Motor neuron (in vitro differentiated cells): ENCODE measurements at regions not wholly inside any gene's neighbourhood (a gene's known extent, or its start where the extent isn't known, plus 50 kb on each side); places are given as distances from the start of the nearest gene placed in this dataset.

Experiments used
- ATAC-seq, 8 experiments: fragments of 200-7000 bp; cut with Tn5 transposase; replicated peaks in 6 of 8; 2 replicates each; pipeline ENCODE4 v1.8.0; 2021; ENCODE audit warnings: mild to moderate bottlenecking in 8 of 8, moderate library complexity in 8 of 8
- H3K27ac ChIP-seq, 2 donors: fragments of 250-450 bp; sonication (Bioruptor Pico); 2 replicates each; pipeline ENCODE4 v1.9.0; 2021; ENCODE audit warnings: antibody characterized with exemption in 2 of 2, mild to moderate bottlenecking in 2 of 2, moderate library complexity in 1 of 2
- H3K4me1 ChIP-seq, 2 donors: fragments of 250-450 bp; sonication (Bioruptor Pico); replicated peaks in 1 of 2; 2 replicates each; pipeline ENCODE4 v1.6.1; 2021; ENCODE audit warnings: antibody characterized with exemption in 2 of 2, mild to moderate bottlenecking in 2 of 2, moderate library complexity in 1 of 2
- H3K4me3 ChIP-seq, 5 donors: fragments of 250-450 bp; sonication (Bioruptor Pico); 2 replicates each; pipeline ENCODE4 v1.9.0; 2021; ENCODE audit warnings: antibody characterized with exemption in 5 of 5, mild to moderate bottlenecking in 5 of 5, moderate library complexity in 4 of 5
- WGBS, 10 experiments: fragments of 450-650 bp; shearing (Covaris generic); methylation state at CpG; one replicate each; pipeline ENCODE4 v1.0.0; 2022; 5-methylcytosine and 5-hydroxymethylcytosine counted together
- in situ Hi-C, 9 experiments: fragments of 400-800 bp; cut with MboI; loops; one replicate each; pipeline ENCODE4 v1.15.0; 2021; ENCODE audit warnings: low sequenced_read_pairs in 9 of 9, low pct_unique_long_range_greater_than_20kb in 2 of 9; ENCODE audit not compliant: unreplicated experiment in 9 of 9

DNA sequence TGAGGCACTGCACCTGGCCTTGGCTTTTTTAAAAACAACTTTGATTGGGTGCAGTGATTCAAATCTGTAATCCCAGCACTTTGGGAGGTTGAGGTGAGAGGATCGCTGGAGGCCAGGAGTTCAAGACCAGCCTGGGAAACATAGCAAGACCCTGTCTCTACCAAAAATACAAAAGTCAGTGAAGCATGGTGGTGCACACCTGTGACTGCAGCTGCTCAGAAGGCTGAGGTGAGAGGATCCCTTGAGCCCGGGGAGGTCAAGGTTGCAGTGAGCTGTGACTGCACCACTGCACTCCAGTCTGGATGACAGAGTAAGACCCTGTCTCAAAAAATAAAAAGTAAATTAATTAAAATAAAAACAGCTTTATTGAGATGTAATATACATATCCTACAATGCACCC is 84.9 kb downstream of the NPTX2 start:
- in situ Hi-C loops: no loop called here
- WGBS, 10 experiments: 71 to 100% (median 100%) methylated on average over 1 to 2 of the region's 2 CpGs; no CpG with 5 or more reads in 5 of the 10 experiments
- Histone ChIP-seq H3K27ac (no peak overlapping the region), H3K4me3 (no peak overlapping the region), H3K4me1 (no peaks in the 10 kb centered on the region)
- no peak for ATAC-seq

DNA sequence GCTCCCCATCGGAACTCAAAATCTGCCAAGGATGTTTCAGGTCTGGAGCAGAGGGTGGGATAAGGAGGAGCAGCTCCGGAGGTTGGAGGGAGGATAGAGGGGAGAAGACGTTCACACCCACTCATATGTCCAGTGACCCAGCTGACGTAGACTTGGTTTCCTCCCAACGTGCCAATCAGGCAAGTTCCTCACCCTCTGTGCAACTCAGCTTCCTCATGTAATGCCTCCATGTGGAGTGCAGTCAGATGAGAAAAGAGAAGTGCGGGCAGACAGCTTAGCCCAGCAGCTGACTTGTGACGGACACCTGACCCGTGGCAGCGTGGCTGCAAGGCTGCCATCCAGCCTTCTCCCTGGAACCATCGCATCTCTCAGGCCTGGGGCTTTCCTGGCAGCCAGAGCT is 86.8 kb downstream of the NPTX2 start:
- WGBS, 10 experiments: 0 to 100% (median 87%) methylated on average over 1 to 8 of the region's 10 CpGs; no CpG with 5 or more reads in 4 of the 10 experiments
- in situ Hi-C loops: no loop called here
- no peak overlapping the region for H3K4me3 ChIP-seq
- no peak for ATAC-seq
- no peak overlapping the region for H3K27ac ChIP-seq
- H3K4me1 ChIP-seq: no peaks in the 10 kb centered on the region

DNA sequence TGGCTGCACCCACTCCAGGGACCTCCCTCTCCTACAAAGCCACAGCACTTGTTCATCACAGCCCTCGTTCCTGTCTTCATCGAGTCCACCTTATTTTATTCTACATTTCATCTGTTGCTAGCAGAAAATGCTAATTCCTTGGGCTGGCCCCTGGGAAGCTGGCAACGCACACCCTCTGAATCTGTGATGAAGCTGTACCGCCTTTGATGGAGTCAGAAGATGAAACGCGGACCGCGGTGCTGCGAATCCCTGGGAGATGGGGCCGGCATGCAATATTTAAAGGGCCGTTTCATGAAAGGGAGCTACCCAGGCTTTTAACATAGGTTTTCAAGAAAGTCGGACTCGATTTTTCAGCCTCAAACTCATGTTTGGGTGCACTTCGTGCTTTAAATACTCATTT is 88.5 kb downstream of the NPTX2 start:
- Histone ChIP-seq H3K27ac (no peak overlapping the region), H3K4me3 (no peak overlapping the region), H3K4me1 (no peaks in the 10 kb centered on the region)
- in situ Hi-C loops: no loop called here
- 0 to 75% (median 14%) methylated on average over 1 to 12 of the region's 14 CpGs; no CpG with 5 or more reads in 1 of the 10 experiments for WGBS, 10 experiments
- peak in 3 of 8 experiments; percentile 19 to 59 (median 37) for ATAC-seq

DNA sequence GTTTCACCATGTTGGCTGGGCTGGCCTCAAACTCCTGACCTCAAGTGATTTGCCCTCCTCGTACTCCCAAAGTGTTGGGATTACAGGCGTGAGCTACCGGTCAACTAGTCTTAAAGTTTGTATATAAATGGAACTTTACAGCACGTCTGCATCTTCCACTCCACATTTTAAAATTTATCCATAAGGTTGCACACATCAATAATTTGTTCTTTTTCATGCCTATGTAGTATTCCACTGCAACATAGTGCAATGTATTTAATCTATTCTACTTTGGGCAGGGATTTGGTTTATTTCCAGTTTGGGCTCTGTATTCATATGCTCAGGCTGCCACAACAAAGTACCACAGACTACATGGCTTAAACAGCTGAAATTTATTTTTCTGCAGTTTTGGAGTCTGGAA is 90.0 kb downstream of the NPTX2 start:
- ATAC-seq: no peak
- WGBS, 10 experiments: 0 to 76% (median 53%) methylated on average over 1 to 4 of the region's 4 CpGs; no CpG with 5 or more reads in 4 of the 10 experiments
- Histone ChIP-seq H3K4me1 (no peaks in the 10 kb centered on the region), H3K4me3 (no peak overlapping the region), H3K27ac (no peak overlapping the region)
- in situ Hi-C loops: no loop called here

DNA sequence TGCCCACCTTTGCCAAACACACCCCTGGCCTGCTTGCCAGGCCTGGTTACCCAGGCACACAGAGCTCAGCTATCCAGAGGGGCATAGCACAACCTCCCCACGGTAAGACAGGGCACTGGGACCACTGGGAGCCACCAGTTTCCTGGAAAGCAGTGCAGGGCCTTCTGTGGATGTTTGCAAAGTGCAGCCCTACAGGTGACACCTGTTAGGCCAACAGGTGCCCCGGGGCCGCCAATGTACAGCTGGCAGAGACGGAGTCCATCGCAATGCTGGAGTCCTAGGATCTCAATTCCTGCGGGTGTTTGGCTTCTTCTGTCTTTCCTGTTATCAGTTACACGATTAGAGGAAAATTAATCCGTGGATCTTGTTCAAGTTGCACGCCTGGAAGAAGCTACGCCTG is 94.9 kb downstream of the NPTX2 start:
- Histone ChIP-seq H3K4me3 (no peak overlapping the region), H3K4me1 (no peaks in the 10 kb centered on the region), H3K27ac (no peak overlapping the region)
- no peak for ATAC-seq
- in situ Hi-C loops: no loop called here
- 10 to 93% (median 69%) methylated on average over 1 to 4 of the region's 10 CpGs; no CpG with 5 or more reads in 2 of the 10 experiments for WGBS, 10 experiments

DNA sequence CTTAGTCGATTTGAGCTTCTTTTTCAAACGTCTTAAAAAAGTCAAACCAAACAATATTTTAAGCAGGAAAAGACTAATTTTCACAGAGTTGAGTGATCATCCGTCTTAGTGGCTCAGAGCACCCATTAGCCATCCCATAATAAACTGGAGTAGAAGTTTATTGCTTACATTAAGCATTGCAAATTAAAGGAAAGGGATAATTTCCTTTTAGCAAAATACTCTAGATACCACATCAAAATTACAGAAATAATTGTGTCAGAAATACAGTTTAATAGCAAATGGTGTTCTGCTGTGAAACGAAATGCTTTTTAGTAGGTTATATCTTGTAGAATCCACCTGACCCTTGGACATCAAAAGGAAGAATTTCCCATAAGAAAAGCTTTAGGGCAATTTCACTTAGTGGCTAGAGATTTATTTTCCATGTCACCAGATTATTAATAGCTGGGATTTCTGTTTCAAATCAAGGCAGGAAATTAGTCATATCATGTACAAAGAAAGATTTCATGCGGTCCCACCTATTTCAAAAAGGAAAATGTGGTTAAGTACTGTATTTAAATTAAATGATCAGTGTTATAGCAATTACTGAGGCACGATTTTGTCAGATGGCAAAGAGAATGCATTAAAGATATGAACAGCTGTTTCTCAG is 96.2 kb downstream of the NPTX2 start:
- ATAC-seq: peak in 1 of 8 experiments; percentile 9
- WGBS, 10 experiments: 2 to 75% (median 55%) methylated on average over 1 to 6 of the region's 6 CpGs
- no peak overlapping the region for H3K4me3 ChIP-seq
- in situ Hi-C loops: no loop called here
- no peaks in the 10 kb centered on the region for H3K4me1 ChIP-seq
- H3K27ac ChIP-seq: no peak overlapping the region

DNA sequence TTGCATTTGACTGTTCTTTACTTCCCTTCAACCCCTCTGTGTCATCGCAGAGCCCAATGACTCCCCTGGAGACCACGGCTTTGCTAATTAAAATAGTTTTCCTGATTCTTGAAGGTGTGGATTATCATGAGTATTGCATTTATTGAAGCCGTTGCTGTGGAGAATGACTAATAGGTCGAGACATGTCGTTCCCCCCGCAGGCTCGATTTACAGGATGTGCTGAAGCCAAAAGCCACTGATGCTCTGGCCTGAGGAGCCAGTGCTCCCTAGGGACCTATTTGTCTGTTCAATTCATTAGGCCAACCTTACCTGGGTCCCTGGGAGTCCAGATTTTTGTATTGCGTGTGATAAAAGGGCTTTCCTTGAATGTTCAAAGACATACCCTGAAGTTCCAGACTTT is 102.3 kb downstream of the NPTX2 start:
- no peak for ATAC-seq
- in situ Hi-C loops: no loop called here
- 7 to 84% (median 60%) methylated on average over 1 to 5 of the region's 8 CpGs; no CpG with 5 or more reads in 3 of the 10 experiments for whole genome bisulfite sequencing, 10 experiments
- no peak overlapping the region for H3K4me3 ChIP-seq
- H3K4me1 ChIP-seq: no peaks in the 10 kb centered on the region
- no peak overlapping the region for H3K27ac ChIP-seq

DNA sequence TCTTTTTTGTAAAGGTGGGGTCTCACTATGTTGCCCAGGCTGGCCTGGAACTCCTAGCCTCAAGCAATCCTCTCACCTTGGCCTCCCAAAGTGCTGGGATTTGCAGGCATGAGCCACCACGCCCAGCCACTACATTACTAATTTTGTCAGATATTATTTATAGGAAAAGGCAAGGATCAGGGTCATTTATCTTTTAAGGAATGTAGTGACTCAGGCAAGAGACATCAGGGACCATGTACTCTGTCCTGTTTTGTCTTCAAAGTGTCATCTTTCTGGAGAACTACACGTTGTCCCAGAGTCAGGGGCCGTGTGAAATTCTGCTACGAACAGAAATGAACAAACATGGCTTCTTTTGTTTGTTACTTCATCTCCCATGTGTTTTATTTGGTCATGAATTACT is 105.3 kb downstream of the NPTX2 start:
- no peak overlapping the region for H3K27ac ChIP-seq
- ATAC-seq: no peak
- 0 to 100% (median 62%) methylated on average over 3 to 4 of the region's 4 CpGs; no CpG with 5 or more reads in 1 of the 10 experiments for WGBS, 10 experiments
- H3K4me1 ChIP-seq: peaks cover 0 to 3% of the 10 kb centered on the region in 2 donors
- no peak overlapping the region for H3K4me3 ChIP-seq
- in situ Hi-C loops: no loop called here

DNA sequence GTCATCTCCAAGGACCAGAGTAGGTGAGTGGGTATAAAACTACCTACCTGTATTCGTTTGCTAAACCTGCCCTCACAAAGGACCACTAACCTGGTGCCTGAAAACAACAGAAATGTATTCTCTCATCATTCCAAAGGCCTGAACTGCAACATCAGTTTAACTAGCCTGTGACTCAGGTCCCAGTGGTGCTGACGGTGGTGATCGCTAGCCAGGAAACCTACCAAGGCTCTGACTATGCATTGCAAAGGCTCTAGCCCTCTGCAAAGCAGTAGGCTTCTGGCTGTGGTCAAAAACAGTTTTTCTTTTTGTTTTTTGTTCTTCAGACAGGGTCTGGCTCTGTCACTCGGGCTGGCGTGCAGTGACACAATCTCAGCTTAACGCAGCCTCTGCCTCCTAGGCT is 107.5 kb downstream of the NPTX2 start:
- in situ Hi-C loops: no loop called here
- Histone ChIP-seq H3K27ac (no peak overlapping the region), H3K4me3 (no peak overlapping the region), H3K4me1 (peaks cover 0 to 4% of the 10 kb centered on the region in 2 donors)
- no peak for ATAC-seq
- 0 to 100% (median 72%) methylated on average over 1 to 6 of the region's 6 CpGs; no CpG with 5 or more reads in 2 of the 10 experiments for WGBS, 10 experiments

DNA sequence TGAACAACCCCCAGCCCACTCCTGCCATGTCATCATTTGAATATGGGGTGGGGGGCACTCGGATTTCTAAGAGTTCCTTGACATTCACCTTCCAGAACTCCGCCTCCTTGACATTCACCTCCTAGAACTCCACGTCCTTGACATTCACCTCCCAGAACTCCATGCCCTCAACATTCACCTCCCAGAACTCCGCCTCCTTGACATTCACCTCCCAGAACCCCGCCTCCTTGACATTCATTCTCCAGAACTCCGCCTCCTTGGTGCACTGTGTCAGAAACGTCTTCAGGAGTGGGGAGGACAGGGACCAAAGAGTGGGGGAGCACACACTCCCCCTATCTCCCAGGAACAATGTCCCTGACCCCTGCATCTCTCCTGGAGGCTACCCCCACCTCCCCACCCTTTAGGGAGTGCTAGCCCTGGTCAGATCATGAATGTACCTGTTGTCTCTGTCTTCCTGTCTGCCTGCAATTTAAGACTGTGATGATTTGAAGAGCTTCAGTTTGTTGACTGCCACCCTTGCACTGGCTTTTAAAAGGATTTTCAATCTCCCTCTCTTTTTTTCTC is 110.1 kb downstream of the NPTX2 start:
- Histone ChIP-seq H3K4me1 (peaks cover 0 to 4% of the 10 kb centered on the region in 2 donors), H3K27ac (no peak overlapping the region), H3K4me3 (no peak overlapping the region)
- no peak for ATAC-seq
- WGBS, 10 experiments: 0 to 51% (median 30%) methylated on average over 1 to 7 of the region's 7 CpGs; no CpG with 5 or more reads in 4 of the 10 experiments
- in situ Hi-C loops: no loop called here

DNA sequence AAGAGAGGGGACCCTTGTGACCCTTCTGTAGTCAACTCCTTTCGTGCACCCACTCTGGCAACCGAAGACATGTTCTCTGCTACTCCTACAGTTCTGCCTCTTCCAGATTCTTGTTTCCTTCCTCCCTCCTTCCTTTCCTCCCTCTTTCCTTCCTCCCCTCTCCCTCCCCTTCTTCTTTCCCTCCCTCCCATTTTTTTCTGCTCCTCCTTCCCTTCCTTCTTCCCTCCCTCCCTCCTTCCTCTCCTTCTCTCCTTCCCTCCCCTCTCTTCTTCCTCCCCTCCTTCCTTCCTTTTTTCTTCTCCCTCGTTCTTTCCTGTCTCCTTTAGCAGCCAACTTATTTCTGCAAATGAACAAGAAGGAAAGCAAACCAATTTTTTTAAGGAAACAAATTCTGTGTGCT is 111.5 kb downstream of the NPTX2 start:
- Histone ChIP-seq H3K4me3 (no peak overlapping the region), H3K27ac (no peak overlapping the region), H3K4me1 (peaks cover 0 to 4% of the 10 kb centered on the region in 2 donors)
- WGBS, 10 experiments: 8 to 100% (median 70%) methylated on average over 1 to 2 of the region's 3 CpGs; no CpG with 5 or more reads in 4 of the 10 experiments
- no peak for ATAC-seq
- in situ Hi-C loops: no loop called here

DNA sequence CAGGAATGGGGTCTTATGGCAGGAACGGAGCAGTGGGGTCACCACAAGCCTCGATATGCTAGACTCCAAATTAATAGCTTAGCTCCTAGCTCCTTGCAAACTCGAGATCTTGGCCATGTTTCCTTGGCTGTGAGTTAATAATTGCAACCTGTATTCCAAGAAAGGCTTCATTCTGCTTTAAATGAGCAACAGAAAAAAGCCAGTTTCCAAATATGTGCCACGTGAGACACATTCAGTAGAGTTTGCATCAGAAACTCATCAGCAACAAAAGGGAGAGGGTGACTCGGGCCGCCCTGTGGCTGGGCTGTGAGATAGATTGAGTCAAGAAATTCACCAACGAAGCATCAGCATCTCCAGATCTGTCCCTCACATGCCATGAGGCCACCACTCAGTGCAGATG is 112.0 kb downstream of the NPTX2 start:
- Histone ChIP-seq H3K27ac (no peak overlapping the region), H3K4me1 (peaks cover 0 to 4% of the 10 kb centered on the region in 2 donors), H3K4me3 (no peak overlapping the region)
- 0 to 90% (median 38%) methylated on average over 1 to 5 of the region's 7 CpGs; no CpG with 5 or more reads in 2 of the 10 experiments for WGBS, 10 experiments
- peak in 2 of 8 experiments; percentile 31 to 38 for ATAC-seq
- in situ Hi-C loops: no loop called here

DNA sequence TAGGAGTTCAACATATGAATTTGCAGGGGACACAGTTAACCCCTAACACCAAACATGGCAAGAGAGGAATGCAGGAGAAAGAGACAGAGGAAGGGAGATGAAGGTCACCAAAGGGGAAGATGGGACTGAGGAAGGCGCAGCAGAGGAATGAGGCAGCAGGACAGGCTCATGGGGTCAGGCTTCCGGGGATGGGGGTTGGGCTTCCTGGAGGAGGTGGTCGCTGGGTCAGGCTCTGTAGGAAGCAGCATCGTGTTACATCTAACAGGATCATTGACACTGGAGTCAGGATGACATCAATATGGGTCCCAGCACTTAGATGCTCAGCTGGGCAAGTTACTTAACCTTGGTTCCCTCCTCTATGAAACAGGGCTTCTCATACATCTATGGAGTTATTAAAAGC is 113.2 kb downstream of the NPTX2 start:
- 16 to 70% (median 60%) methylated on average over 1 to 3 of the region's 4 CpGs; no CpG with 5 or more reads in 7 of the 10 experiments for WGBS, 10 experiments
- in situ Hi-C loops: no loop called here
- Histone ChIP-seq H3K27ac (no peak overlapping the region), H3K4me3 (no peak overlapping the region), H3K4me1 (peaks cover 0 to 4% of the 10 kb centered on the region in 2 donors)
- no peak for ATAC-seq

DNA sequence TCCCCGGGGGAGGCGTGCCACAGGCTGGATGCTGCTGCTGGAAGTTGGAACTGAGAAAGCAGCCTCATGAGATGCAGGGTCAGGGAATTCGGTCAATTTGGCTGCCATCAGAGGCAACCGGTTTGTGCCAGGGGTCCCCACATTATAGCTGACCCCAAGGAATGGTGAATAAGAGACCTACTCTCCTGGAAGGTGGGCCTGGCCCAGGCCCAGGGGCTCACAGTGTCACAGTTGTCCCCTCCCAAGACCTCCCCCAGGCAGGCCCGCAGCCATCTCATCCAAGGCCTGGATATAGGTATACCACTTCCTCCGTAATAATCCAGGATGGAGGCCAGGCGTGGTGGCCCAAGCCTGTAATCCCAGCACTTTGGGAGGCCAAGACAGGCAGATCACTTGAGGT is 114.6 kb downstream of the NPTX2 start:
- no peak for ATAC-seq
- 80 to 100% methylated on average over 1 to 2 of the region's 7 CpGs; no CpG with 5 or more reads in 8 of the 10 experiments for WGBS, 10 experiments
- Histone ChIP-seq H3K4me1 (peaks cover 0 to 4% of the 10 kb centered on the region in 2 donors), H3K27ac (no peak overlapping the region), H3K4me3 (no peak overlapping the region)
- in situ Hi-C loops: no loop called here
